HEK293T (cell line): ENCODE measurements at regions not wholly inside any gene's neighbourhood (a gene's known extent, or its start where the extent isn't known, plus 50 kb on each side); places are given as distances from the start of the nearest gene placed in this dataset.
"Not testable (repeated sequence)": the region's sequence is repeated elsewhere in the genome, so short reads cannot be mapped to it uniquely, and the experiment has no call there.

ENCODE experiments used
- CTCF ChIA-PET: fragments of 350-600 bp; formaldehyde crosslinking; extraction: SDS; loops from one replicate; lab custom pipeline; 2021; ENCODE audit warnings: antibody characterized with exemption, inconsistent platforms; lab: Yijun Ruan, JAX
- POLR2A ChIA-PET: fragments of 350-600 bp; formaldehyde crosslinking; extraction: SDS; loops from one replicate; lab custom pipeline; 2020; ENCODE audit warnings: antibody characterized with exemption, inconsistent platforms; lab: Yijun Ruan, JAX
- DNase-seq: peaks from one replicate; pipeline ENCODE4 v3.0.0; 2012; ENCODE audit warnings: mixed read lengths; ENCODE audit errors: extremely low spot score
- ARNT ChIP-seq: fragments of 450-650 bp; IDR thresholded peaks from 2 replicates; pipeline ENCODE4 v1.6.1; 2017; ENCODE audit warnings: mild to moderate bottlenecking
- BHLHE40 ChIP-seq: fragments of 450-650 bp; IDR thresholded peaks from 2 replicates; pipeline ENCODE4 v1.6.1; 2016; ENCODE audit warnings: mild to moderate bottlenecking, moderate library complexity, borderline replicate concordance
- CTBP1 ChIP-seq: fragments of 450-650 bp; IDR thresholded peaks from 2 replicates; pipeline ENCODE4 v1.6.1; 2016; ENCODE audit warnings: borderline replicate concordance
- ELF4 ChIP-seq: fragments of 450-650 bp; IDR thresholded peaks from 2 replicates; pipeline ENCODE4 v1.6.1; 2017; ENCODE audit warnings: antibody characterized with exemption
- FOXA1 ChIP-seq: fragments of 450-650 bp; IDR thresholded peaks from 2 replicates; pipeline ENCODE4 v1.6.1; 2016; ENCODE audit warnings: mild to moderate bottlenecking
- FOXK2 ChIP-seq: fragments of 450-650 bp; IDR thresholded peaks from 2 replicates; pipeline ENCODE4 v1.6.1; 2016; ENCODE audit warnings: mild to moderate bottlenecking
- FOXM1 ChIP-seq: fragments of 450-650 bp; IDR thresholded peaks from 2 replicates; pipeline ENCODE4 v1.6.1; 2017; ENCODE audit warnings: mild to moderate bottlenecking, borderline replicate concordance
- HDGF ChIP-seq: fragments of 450-650 bp; IDR thresholded peaks from 2 replicates; pipeline ENCODE4 v1.6.1; 2017; ENCODE audit warnings: antibody characterized with exemption, borderline replicate concordance
- L3MBTL2 ChIP-seq: fragments of 450-650 bp; conservative IDR thresholded peaks from 2 replicates; pipeline ENCODE4 v1.6.1; 2016; ENCODE audit warnings: mild to moderate bottlenecking
- LEF1 ChIP-seq: fragments of 450-650 bp; IDR thresholded peaks from 2 replicates; pipeline ENCODE4 v1.6.1; 2017; ENCODE audit warnings: mild to moderate bottlenecking, borderline replicate concordance
- NFRKB ChIP-seq: fragments of 450-650 bp; IDR thresholded peaks from 2 replicates; pipeline ENCODE4 v1.6.1; 2016; ENCODE audit warnings: mild to moderate bottlenecking, moderate library complexity
- SP1 ChIP-seq: fragments of 450-650 bp; IDR thresholded peaks from 2 replicates; pipeline ENCODE4 v1.6.1; 2017
- SUZ12 ChIP-seq: fragments of 450-650 bp; IDR thresholded peaks from 2 replicates; pipeline ENCODE4 v1.6.1; 2016; ENCODE audit warnings: mild to moderate bottlenecking
- TARDBP ChIP-seq: fragments of 450-650 bp; IDR thresholded peaks from 2 replicates; pipeline ENCODE4 v1.6.1; 2016
- ZNF384 ChIP-seq: fragments of 450-650 bp; IDR thresholded peaks from 2 replicates; pipeline ENCODE4 v1.6.1; 2016
- TF ChIP-seq, protein P1 (sequence below): fragments of 450-650 bp; IDR thresholded peaks from 2 replicates; pipeline ENCODE4 v1.6.1; 2016

DNA sequence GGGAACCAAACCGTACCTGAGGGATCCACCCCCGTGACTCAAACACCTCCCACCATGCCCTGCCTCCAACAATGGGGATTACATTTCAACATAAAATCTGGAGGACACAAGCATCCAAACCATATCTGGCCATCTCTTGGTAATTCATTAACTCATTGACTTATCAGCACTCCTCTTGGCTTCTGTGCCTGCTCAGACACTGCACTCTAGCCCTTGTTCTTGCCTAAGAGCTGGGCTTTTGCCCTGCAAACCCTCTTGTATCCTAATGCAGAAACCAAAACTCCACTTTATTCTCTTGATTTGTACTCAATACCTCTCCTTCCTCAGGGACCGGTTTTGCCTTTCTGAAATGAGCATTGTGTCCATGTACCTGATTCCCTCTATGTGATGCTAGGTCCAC is 330.2 kb upstream of the FZD8 start:
- ChIA-PET POLR2A (no interaction called here), CTCF (no interaction called here)
- no peak for DNase-seq
- no peak for TF ChIP-seq CTBP1
- TF ChIP-seq FOXA1 = no peak
- no peak for TF ChIP-seq BHLHE40

- POLR2A ChIA-PET = no interaction called here
- DNase-seq = no peak
- CTCF ChIA-PET = no interaction called here
- TF ChIP-seq CTBP1 = no peak
- TF ChIP-seq FOXA1 = no peak
- TF ChIP-seq L3MBTL2 = no peak
- TF ChIP-seq LEF1 = no peak
- no peak for TF ChIP-seq FOXM1
- no peak for TF ChIP-seq FOXK2
- no peak for TF ChIP-seq HDGF
- no peak for TF ChIP-seq TARDBP
- TF ChIP-seq ARNT = no peak
Measured at GRCh38 chr10:35971397-35971796, 329.3 kb upstream of the FZD8 start.

DNA sequence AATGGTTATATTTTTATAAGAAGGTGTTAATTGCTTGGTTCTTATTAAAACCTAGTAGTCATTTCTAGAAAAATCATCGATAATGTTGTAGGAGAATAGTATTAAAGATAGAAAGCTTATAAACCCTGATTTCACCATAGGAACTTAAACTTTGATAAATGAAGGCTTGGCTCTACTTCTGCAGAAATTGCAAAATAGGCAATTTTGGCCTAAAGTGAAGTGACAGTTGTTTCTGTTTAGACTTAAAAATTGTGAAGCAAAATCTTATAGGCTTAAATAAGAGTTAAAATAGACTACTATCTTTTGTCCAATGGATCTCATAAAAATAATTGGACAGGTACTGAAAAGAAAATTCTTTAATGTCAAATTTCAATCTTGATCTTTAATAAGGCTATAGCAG is 321.6 kb upstream of the FZD8 start:
- POLR2A ChIA-PET = interaction anchor here (1.1 kb wide), 1 partner anchor 10 kb away, joined by 3 read pairs; no protein-coding TSS in a partner anchor
- no peak for DNase-seq
- TF ChIP-seq NFRKB (no peak), FOXK2 (no peak), HDGF (no peak), FOXM1 (no peak), ELF4 (no peak), ARNT (no peak), BHLHE40 (no peak), LEF1 (no peak), ZNF384 (no peak), L3MBTL2 (no peak), FOXA1 (no peak), SP1 (no peak), SUZ12 (no peak), TARDBP (no peak), CTBP1 (no peak)
- TF ChIP-seq, protein P1, sequence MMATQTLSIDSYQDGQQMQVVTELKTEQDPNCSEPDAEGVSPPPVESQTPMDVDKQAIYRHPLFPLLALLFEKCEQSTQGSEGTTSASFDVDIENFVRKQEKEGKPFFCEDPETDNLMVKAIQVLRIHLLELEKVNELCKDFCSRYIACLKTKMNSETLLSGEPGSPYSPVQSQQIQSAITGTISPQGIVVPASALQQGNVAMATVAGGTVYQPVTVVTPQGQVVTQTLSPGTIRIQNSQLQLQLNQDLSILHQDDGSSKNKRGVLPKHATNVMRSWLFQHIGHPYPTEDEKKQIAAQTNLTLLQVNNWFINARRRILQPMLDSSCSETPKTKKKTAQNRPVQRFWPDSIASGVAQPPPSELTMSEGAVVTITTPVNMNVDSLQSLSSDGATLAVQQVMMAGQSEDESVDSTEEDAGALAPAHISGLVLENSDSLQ = no peak
- CTCF ChIA-PET = no interaction called here

- ChIA-PET POLR2A (no interaction called here), CTCF (no interaction called here)
- DNase-seq = no peak
- TF ChIP-seq SP1 = no peak
- no peak for TF ChIP-seq SUZ12
- TF ChIP-seq FOXM1 = no peak
- TF ChIP-seq TARDBP = no peak
- no peak for TF ChIP-seq NFRKB
- TF ChIP-seq, protein P1 = no peak
Measured at GRCh38 chr10:35961501-35961900, 319.4 kb upstream of the FZD8 start.

GRCh38 chr10:35959252-35959651 is 317.2 kb upstream of the FZD8 start:
- no peak for DNase-seq
- TF ChIP-seq ZNF384 = no peak
- TF ChIP-seq SUZ12 = no peak
- no peak for TF ChIP-seq ARNT
- TF ChIP-seq L3MBTL2 = no peak
- TF ChIP-seq, protein P1 = no peak
- TF ChIP-seq NFRKB = no peak
- TF ChIP-seq FOXK2 = no peak
- no peak for TF ChIP-seq FOXA1
- no peak for TF ChIP-seq TARDBP
- ChIA-PET CTCF (interaction anchor here (0.6 kb wide), 1 partner anchor 78 kb away, joined by 5 read pairs; no protein-coding TSS in a partner anchor), POLR2A (no interaction called here)

GRCh38 chr10:35958609-35959008 is 316.5 kb upstream of the FZD8 start:
- CTCF ChIA-PET = interaction anchor here (0.6 kb wide), 1 partner anchor 79 kb away, joined by 5 read pairs; no protein-coding TSS in a partner anchor
- POLR2A ChIA-PET, DNase-seq: not testable (repeated sequence)

GRCh38 chr10:35950701-35951100 is 308.6 kb upstream of the FZD8 start:
- no peak for DNase-seq
- ChIA-PET POLR2A (no interaction called here), CTCF (no interaction called here)
- TF ChIP-seq TARDBP (no peak), L3MBTL2 (no peak), FOXM1 (no peak), ARNT (no peak), FOXA1 (no peak), SUZ12 (no peak), BHLHE40 (no peak), ZNF384 (no peak), LEF1 (no peak), ELF4 (no peak), SP1 (no peak)
